ENCODE measurements at regions not wholly inside any gene's neighbourhood (a gene's known extent, or its start where the extent isn't known, plus 50 kb on each side); places are given as distances from the start of the nearest gene placed in this dataset.

- TF ChIP-seq CTCF (IDR thresholded peaks at IDR 0.05) (no peak), EZH2 (IDR thresholded peaks at IDR 0.05; ENCODE audit: borderline replicate concordance, insufficient read depth, low read depth, low read length, poor library complexity, severe bottlenecking) (no peak)
These were observed 118.1 kb upstream of the ZNF521 start for GRCh38 chr18:25470062-25470461.

Measured in B cell (primary cell).